Hepatic stellate cell (primary cell): ENCODE measurements at regions not wholly inside any gene's neighbourhood (a gene's known extent, or its start where the extent isn't known, plus 50 kb on each side); places are given as distances from the start of the nearest gene placed in this dataset.

Source experiments
- DNase-seq: peaks from one replicate; pipeline ENCODE4 v3.0.0; 2011; ENCODE audit warnings: low spot score

GRCh38 chr1:224505454-224506093 lies 71.0 kb upstream of the WDR26 start:
- no peak for DNase-seq

GRCh38 chr1:224506141-224506814 lies 71.7 kb upstream of the WDR26 start:
- DNase-seq: no peak

GRCh38 chr1:224507771-224508523 lies 73.3 kb upstream of the WDR26 start:
- no peak for DNase-seq

- DNase-seq: no peak
These were observed 75.3 kb upstream of the WDR26 start for GRCh38 chr1:224509907-224510306.

- peak; percentile 55 for DNase-seq
These were observed 76.5 kb upstream of the WDR26 start for GRCh38 chr1:224510880-224511645.

GRCh38 chr1:224512600-224513151 lies 78.1 kb upstream of the WDR26 start:
- DNase-seq: no peak

GRCh38 chr1:224513383-224513782 lies 78.8 kb upstream of the WDR26 start:
- no peak for DNase-seq

- DNase-seq: peak; percentile 85
These were observed 79.2 kb upstream of the WDR26 start for GRCh38 chr1:224513787-224514209.

- no peak for DNase-seq
These were observed 82.6 kb upstream of the WDR26 start for GRCh38 chr1:224517171-224517570.

- no peak for DNase-seq
These were observed 83.9 kb upstream of the WDR26 start for GRCh38 chr1:224518528-224518927.

GRCh38 chr1:224519874-224520273 lies 85.3 kb upstream of the WDR26 start:
- DNase-seq: no peak

GRCh38 chr1:224520808-224521207 lies 86.2 kb upstream of the WDR26 start:
- no peak for DNase-seq

GRCh38 chr1:224521904-224522734 lies 87.5 kb upstream of the WDR26 start:
- DNase-seq: no peak

GRCh38 chr1:224523676-224524075 lies 89.1 kb upstream of the WDR26 start:
- no peak for DNase-seq

GRCh38 chr1:224524679-224525078 lies 90.1 kb upstream of the WDR26 start:
- DNase-seq: peak; percentile 62

GRCh38 chr1:224525411-224526040 lies 90.6 kb upstream of the CNIH3 start:
- DNase-seq: no peak

GRCh38 chr1:224526771-224527170 lies 89.3 kb upstream of the CNIH3 start:
- no peak for DNase-seq

GRCh38 chr1:224528900-224529299 lies 87.2 kb upstream of the CNIH3 start:
- peak; percentile 39 for DNase-seq

GRCh38 chr1:224529844-224530243 lies 86.3 kb upstream of the CNIH3 start:
- DNase-seq: no peak

GRCh38 chr1:224533517-224533916 lies 82.6 kb upstream of the CNIH3 start:
- DNase-seq: no peak

GRCh38 chr1:224534731-224535130 lies 81.4 kb upstream of the CNIH3 start:
- DNase-seq: no peak
